ENCODE measurements at regions not wholly inside any gene's neighbourhood (a gene's known extent, or its start where the extent isn't known, plus 50 kb on each side); places are given as distances from the start of the nearest gene placed in this dataset.

GRCh38 chr6:102981490-102982015 lies 1588.0 kb downstream of the GRIK2 start:
- DNase-seq (ENCODE audit: low spot score): no peak
- TF ChIP-seq CTCF (IDR thresholded peaks at IDR 0.05; ENCODE audit: extremely low read depth, missing control alignments): no peak

- no peak for DNase-seq (ENCODE audit: low spot score)
- TF ChIP-seq CTCF (IDR thresholded peaks at IDR 0.05; ENCODE audit: extremely low read depth, missing control alignments): no peak
Observed at GRCh38 chr6:102980951-102981350, 1587.4 kb downstream of the GRIK2 start.

- no peak for TF ChIP-seq CTCF (IDR thresholded peaks at IDR 0.05; ENCODE audit: extremely low read depth, missing control alignments)
- DNase-seq (ENCODE audit: low spot score): no peak
Observed at GRCh38 chr6:102961902-102962301, 1568.4 kb downstream of the GRIK2 start.

GRCh38 chr6:102950967-102951366 lies 1557.5 kb downstream of the GRIK2 start:
- TF ChIP-seq CTCF (IDR thresholded peaks at IDR 0.05; ENCODE audit: extremely low read depth, missing control alignments): no peak
- DNase-seq (ENCODE audit: low spot score): no peak

GRCh38 chr6:102944475-102944874 lies 1551.0 kb downstream of the GRIK2 start:
- no peak for DNase-seq (ENCODE audit: low spot score)
- TF ChIP-seq CTCF (IDR thresholded peaks at IDR 0.05; ENCODE audit: extremely low read depth, missing control alignments): no peak

- DNase-seq (ENCODE audit: low spot score): no peak
- TF ChIP-seq CTCF (IDR thresholded peaks at IDR 0.05; ENCODE audit: extremely low read depth, missing control alignments): no peak
Observed at GRCh38 chr6:102942206-102942605, 1548.7 kb downstream of the GRIK2 start.

- no peak for DNase-seq (ENCODE audit: low spot score)
- TF ChIP-seq CTCF (IDR thresholded peaks at IDR 0.05; ENCODE audit: extremely low read depth, missing control alignments): no peak
Observed at GRCh38 chr6:102936959-102937358, 1543.5 kb downstream of the GRIK2 start.
